Hepatocyte (in vitro differentiated cells): ENCODE measurements at regions not wholly inside any gene's neighbourhood (a gene's known extent, or its start where the extent isn't known, plus 50 kb on each side); places are given as distances from the start of the nearest gene placed in this dataset.

Experiments
- EZH2 ChIP-seq: fragments of 200-600 bp; sonication (generic); IDR thresholded peaks from 2 replicates; pipeline ENCODE4 v1.6.1; 2016; ENCODE audit warnings: antibody characterized with exemption, mild to moderate bottlenecking, borderline replicate concordance
- EZH2phosphoT487 ChIP-seq: fragments of 200-600 bp; sonication (generic); IDR thresholded peaks from one replicate; pipeline ENCODE4 v1.6.1; 2018; ENCODE audit warnings: antibody characterized with exemption, mild to moderate bottlenecking, low read depth, moderate library complexity; ENCODE audit not compliant: unreplicated experiment, severe bottlenecking
- TF ChIP-seq, protein P1 (sequence below): fragments of 200-600 bp; sonication (generic); IDR thresholded peaks from 2 replicates; pipeline ENCODE4 v1.5.1; 2016; ENCODE audit warnings: antibody characterized with exemption, mild to moderate bottlenecking; ENCODE audit not compliant: poor library complexity

DNA sequence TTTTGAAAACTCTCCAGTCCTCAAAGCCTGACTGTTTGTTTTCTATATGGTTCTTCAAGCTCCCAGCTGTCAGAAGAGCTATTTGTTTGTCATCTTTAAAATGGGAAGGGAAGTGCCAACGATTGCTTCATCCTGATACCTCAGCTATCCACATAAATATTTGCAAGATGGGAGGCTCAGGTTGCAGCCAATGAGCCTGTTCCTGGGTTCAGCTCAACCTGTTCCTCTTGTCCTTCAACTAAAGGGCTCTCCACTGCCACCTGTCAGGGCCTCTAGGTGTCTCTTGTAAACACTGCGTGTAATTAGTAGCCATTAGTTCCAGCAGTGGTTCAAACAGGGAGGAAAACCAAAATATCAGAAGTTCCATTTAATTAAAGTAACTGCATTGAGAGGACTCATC lies 445.1 kb downstream of the AJAP1 start:
- TF ChIP-seq, protein P1, sequence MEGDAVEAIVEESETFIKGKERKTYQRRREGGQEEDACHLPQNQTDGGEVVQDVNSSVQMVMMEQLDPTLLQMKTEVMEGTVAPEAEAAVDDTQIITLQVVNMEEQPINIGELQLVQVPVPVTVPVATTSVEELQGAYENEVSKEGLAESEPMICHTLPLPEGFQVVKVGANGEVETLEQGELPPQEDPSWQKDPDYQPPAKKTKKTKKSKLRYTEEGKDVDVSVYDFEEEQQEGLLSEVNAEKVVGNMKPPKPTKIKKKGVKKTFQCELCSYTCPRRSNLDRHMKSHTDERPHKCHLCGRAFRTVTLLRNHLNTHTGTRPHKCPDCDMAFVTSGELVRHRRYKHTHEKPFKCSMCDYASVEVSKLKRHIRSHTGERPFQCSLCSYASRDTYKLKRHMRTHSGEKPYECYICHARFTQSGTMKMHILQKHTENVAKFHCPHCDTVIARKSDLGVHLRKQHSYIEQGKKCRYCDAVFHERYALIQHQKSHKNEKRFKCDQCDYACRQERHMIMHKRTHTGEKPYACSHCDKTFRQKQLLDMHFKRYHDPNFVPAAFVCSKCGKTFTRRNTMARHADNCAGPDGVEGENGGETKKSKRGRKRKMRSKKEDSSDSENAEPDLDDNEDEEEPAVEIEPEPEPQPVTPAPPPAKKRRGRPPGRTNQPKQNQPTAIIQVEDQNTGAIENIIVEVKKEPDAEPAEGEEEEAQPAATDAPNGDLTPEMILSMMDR: no peak
- TF ChIP-seq EZH2 (no peak), EZH2phosphoT487 (no peak)
